Esophagus muscularis mucosa (tissue), 4 donors: ENCODE measurements at regions not wholly inside any gene's neighbourhood (a gene's known extent, or its start where the extent isn't known, plus 50 kb on each side); places are given as distances from the start of the nearest gene placed in this dataset.

ENCODE experiments used
- DNase-seq: peaks from one replicate; pipeline ENCODE4 v3.0.0-alpha.2; 2017; ENCODE audit errors: extremely low spot score
- H3K27ac ChIP-seq, 4 donors: fragments of 200-600 bp; sonication (generic); replicated peaks in 1 of 4; 1 replicate in 3 of 4; 2 replicates in 1 of 4; pipeline ENCODE4 v1.5.1; 2016 to 2019; ENCODE audit warnings: mild to moderate bottlenecking in 1 of 4
- H3K27me3 ChIP-seq, 4 donors: fragments of 200-600 bp; sonication (generic); one replicate each; pipeline versions ENCODE4 v1.5.1 to v1.6.0; 2016 to 2019
- H3K36me3 ChIP-seq, 4 donors: fragments of 200-600 bp; sonication (generic); one replicate each; pipeline ENCODE4 v1.5.1; 2016 to 2019
- H3K4me1 ChIP-seq, 4 donors: fragments of 200-600 bp; sonication (generic); one replicate each; pipeline ENCODE4 v1.5.1; 2016 to 2019
- H3K4me3 ChIP-seq, 4 donors: fragments of 200-600 bp; sonication (generic); 1 replicate in 2 of 4; 2 replicates in 2 of 4; pipeline ENCODE4 v1.5.1; 2016 to 2019; ENCODE audit warnings: mild to moderate bottlenecking in 4 of 4, moderate library complexity in 1 of 4
- H3K9me3 ChIP-seq, 4 donors: fragments of 200-600 bp; sonication (generic); 1 replicate in 3 of 4; 2 replicates in 1 of 4; pipeline ENCODE4 v1.5.1; 2016 to 2019
- EP300 ChIP-seq: sonication (generic); formaldehyde crosslinking; IDR thresholded peaks from one replicate; pipeline ENCODE4 v1.6.1; 2017; ENCODE audit warnings: antibody characterized with exemption
- POLR2A ChIP-seq: fragments of 450-650 bp; IDR thresholded peaks from one replicate; pipeline ENCODE4 v1.6.1; 2017; ENCODE audit warnings: antibody characterized with exemption, moderate library complexity, mild to moderate bottlenecking, low read depth
- POLR2AphosphoS5 ChIP-seq, 2 donors: sonication (generic); formaldehyde crosslinking; IDR thresholded peaks; one replicate each; pipeline ENCODE4 v1.6.1; 2017; ENCODE audit warnings: antibody characterized with exemption in 2 of 2
- WGBS: methylation state at CpG from one replicate; pipeline ENCODE4 v1.1.5; 2018; 5-methylcytosine and 5-hydroxymethylcytosine counted together
- intact Hi-C: fragments of 100-400 bp; cut with DNase I; formaldehyde crosslinking; loops from one replicate; pipeline ENCODE4 v1.15.1; 2023
- TF ChIP-seq, protein P1 (sequence below), 3 experiments: fragments of 200-600 bp in 2 of 3; fragments of 450-650 bp in 1 of 3; sonication (generic) in 2 of 3; IDR thresholded peaks; one replicate each; pipeline ENCODE4 v1.5.1; 2017 to 2019; ENCODE audit warnings: antibody characterized with exemption in 3 of 3, mild to moderate bottlenecking in 2 of 3, moderate library complexity in 1 of 3

DNA sequence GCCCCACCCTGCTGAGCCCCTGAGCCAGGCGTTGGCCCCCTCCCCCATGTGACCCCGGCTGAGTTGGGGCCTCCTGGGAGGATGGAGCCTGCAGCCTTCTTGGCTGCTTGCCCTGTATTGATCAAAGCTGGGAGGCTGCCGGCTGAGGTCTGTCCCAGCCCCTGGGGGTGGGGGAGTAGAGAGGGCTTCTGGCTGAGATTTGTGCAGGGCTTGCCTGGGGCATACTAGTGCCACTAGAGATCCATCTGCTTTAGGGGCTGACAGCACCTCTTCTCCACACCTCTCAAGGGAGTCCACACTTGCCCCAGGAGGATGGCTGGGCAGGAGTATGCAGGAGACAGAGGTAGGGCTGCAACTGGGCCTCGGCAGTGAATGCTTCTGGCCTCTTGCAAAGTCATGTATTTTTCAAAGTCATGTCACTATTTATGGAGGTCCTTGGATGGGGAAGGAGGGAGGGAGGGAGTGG is 53.6 kb upstream of the SSBP3 start:
- no peaks in the 10 kb centered on the region for H3K36me3 ChIP-seq
- no peaks in the 10 kb centered on the region for H3K9me3 ChIP-seq
- H3K4me3 ChIP-seq, result no peak overlapping the region
- intact Hi-C loops, result no loop called here
- H3K27me3 ChIP-seq, result no peaks in the 10 kb centered on the region
- TF ChIP-seq POLR2AphosphoS5 (IDR thresholded peaks at IDR 0.05) (no peak), POLR2A (no peak), EP300 (no peak)
- TF ChIP-seq, protein P1, sequence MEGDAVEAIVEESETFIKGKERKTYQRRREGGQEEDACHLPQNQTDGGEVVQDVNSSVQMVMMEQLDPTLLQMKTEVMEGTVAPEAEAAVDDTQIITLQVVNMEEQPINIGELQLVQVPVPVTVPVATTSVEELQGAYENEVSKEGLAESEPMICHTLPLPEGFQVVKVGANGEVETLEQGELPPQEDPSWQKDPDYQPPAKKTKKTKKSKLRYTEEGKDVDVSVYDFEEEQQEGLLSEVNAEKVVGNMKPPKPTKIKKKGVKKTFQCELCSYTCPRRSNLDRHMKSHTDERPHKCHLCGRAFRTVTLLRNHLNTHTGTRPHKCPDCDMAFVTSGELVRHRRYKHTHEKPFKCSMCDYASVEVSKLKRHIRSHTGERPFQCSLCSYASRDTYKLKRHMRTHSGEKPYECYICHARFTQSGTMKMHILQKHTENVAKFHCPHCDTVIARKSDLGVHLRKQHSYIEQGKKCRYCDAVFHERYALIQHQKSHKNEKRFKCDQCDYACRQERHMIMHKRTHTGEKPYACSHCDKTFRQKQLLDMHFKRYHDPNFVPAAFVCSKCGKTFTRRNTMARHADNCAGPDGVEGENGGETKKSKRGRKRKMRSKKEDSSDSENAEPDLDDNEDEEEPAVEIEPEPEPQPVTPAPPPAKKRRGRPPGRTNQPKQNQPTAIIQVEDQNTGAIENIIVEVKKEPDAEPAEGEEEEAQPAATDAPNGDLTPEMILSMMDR (IDR thresholded peaks at IDR 0.05), result no peak
- peaks cover 14 to 25% (median 20%) of the 10 kb centered on the region in 4 donors for H3K4me1 ChIP-seq
- 31% methylated on average over 4 of the region's 4 CpGs for WGBS
- no peak for DNase-seq
- H3K27ac ChIP-seq, result no peak overlapping the region

DNA sequence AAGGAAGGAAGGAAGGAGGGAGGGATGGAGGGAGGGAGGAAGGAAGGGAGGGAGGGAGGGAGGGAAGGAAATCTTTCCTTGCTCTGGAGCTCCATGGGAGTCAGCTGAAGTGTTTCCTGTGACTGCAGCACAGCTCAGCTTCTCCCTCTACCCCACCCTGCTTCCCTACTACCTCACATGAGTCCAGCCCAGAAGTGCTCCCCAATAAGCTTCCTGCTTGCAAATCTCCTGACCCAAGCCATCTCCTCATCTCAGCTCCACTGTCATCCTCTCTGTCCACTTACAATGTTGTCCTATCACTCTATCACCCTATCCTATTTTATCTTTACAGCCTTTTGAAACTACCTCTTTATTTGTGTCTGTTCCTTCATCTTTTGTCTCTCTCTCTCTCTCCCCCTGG is 52.9 kb upstream of the SSBP3 start:
- intact Hi-C loops, result no loop called here
- TF ChIP-seq EP300 (no peak), POLR2A (no peak), POLR2AphosphoS5 (IDR thresholded peaks at IDR 0.05) (no peak)
- TF ChIP-seq, protein P1 (IDR thresholded peaks at IDR 0.05), result no peak
- Histone ChIP-seq H3K4me3 (no peak overlapping the region), H3K9me3 (no peaks in the 10 kb centered on the region), H3K4me1 (peaks cover 10 to 19% (median 14%) of the 10 kb centered on the region in 4 donors), H3K27me3 (no peaks in the 10 kb centered on the region), H3K36me3 (no peaks in the 10 kb centered on the region), H3K27ac (no peak overlapping the region)
- no peak for DNase-seq

DNA sequence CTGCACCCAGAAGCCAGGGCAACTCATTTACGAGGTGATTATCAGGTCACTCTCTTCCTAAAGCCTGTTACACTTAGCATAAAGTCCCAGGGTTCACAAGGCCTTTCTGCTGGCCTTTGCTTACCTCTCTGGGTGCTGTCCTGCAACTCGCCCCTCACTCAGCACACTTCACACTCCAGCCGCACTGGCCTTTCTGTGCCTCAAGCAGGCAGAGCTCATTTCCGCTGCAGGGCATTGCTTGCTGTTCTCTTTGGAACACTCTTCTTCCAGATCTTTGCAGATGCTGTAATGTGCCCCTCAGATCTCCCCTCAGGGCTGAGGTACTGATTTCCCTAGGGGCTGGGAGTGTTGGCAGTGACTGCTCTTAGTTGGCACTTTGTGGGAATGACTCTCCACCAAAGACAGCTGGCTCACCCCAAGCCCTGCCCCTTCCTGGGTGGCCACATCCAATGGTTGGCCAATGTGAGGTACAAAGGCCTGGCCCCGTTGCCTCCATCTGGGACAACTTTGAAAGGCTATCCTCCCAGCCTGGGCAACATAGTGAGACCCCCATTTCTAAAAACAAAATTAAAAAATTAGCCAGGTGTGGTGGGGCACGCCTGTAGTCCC is 50.8 kb upstream of the SSBP3 start:
- TF ChIP-seq, protein P1 (IDR thresholded peaks at IDR 0.05), result no peak
- TF ChIP-seq POLR2A (no peak), EP300 (no peak), POLR2AphosphoS5 (IDR thresholded peaks at IDR 0.05) (no peak)
- Histone ChIP-seq H3K36me3 (no peaks in the 10 kb centered on the region), H3K4me3 (no peak overlapping the region), H3K27me3 (no peaks in the 10 kb centered on the region), H3K27ac (no peak overlapping the region), H3K9me3 (peaks cover 0 to 4% (median 0%) of the 10 kb centered on the region in 4 donors), H3K4me1 (peaks cover 0 to 5% (median 5%) of the 10 kb centered on the region in 4 donors)
- no peak for DNase-seq
- WGBS, result 94% methylated on average over 6 of the region's 6 CpGs
- intact Hi-C loops, result no loop called here

DNA sequence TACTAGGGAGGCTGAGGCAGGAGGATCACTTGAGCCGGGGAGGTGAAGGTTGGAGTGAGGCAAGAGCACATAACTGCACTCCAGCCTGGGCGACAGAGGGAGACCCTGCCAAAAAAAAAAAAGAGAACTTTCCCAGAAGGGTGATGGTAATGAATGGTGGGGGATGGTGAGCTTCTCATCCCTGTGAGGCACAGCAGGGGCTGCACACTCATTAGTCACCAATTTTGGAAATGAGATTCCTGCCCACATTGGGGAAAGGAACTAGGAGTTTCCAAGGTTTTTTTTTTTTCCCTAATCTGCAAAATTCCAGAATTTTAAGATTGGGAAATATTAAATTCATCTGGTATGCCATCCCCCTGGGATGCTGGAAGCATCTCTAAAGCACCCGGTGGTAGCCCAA is 50.2 kb upstream of the SSBP3 start:
- no peaks in the 10 kb centered on the region for H3K27me3 ChIP-seq
- peaks cover 0 to 5% (median 4%) of the 10 kb centered on the region in 4 donors for H3K4me1 ChIP-seq
- no peak for DNase-seq
- H3K36me3 ChIP-seq, result no peaks in the 10 kb centered on the region
- TF ChIP-seq, protein P1 (IDR thresholded peaks at IDR 0.05), result no peak
- TF ChIP-seq POLR2AphosphoS5 (IDR thresholded peaks at IDR 0.05) (no peak), POLR2A (no peak), EP300 (no peak)
- 92% methylated on average over 3 of the region's 3 CpGs for WGBS
- intact Hi-C loops, result no loop called here
- peaks cover 0 to 4% (median 0%) of the 10 kb centered on the region in 4 donors for H3K9me3 ChIP-seq
- H3K27ac ChIP-seq, result no peak overlapping the region
- no peak overlapping the region for H3K4me3 ChIP-seq
